Esophagus squamous epithelium (tissue), 5 donors: ENCODE measurements at regions not wholly inside any gene's neighbourhood (a gene's known extent, or its start where the extent isn't known, plus 50 kb on each side); places are given as distances from the start of the nearest gene placed in this dataset.

ENCODE experiments used
- DNase-seq: peaks from one replicate; lab custom pipeline; 2025; lab: John Stamatoyannopoulos, UW
- H3K27ac ChIP-seq, 4 donors: fragments of 200-600 bp; sonication (generic); one replicate each; pipeline ENCODE4 v1.5.1; 2016 to 2019; ENCODE audit warnings: mild to moderate bottlenecking in 1 of 4
- H3K27me3 ChIP-seq, 4 donors: fragments of 200-600 bp; sonication (generic); 1 replicate in 3 of 4; 2 replicates in 1 of 4; pipeline versions ENCODE4 v1.5.1 to v1.6.0; 2017 to 2021; ENCODE audit warnings: antibody characterized with exemption in 1 of 4
- H3K36me3 ChIP-seq, 3 donors: fragments of 200-600 bp; sonication (generic); one replicate each; pipeline ENCODE4 v1.5.1; 2016 to 2019
- H3K4me1 ChIP-seq, 3 donors: fragments of 200-600 bp; sonication (generic); one replicate each; pipeline ENCODE4 v1.5.1; 2017 to 2019
- H3K4me3 ChIP-seq, 4 donors: fragments of 200-600 bp; sonication (generic); 1 replicate in 3 of 4; 2 replicates in 1 of 4; pipeline ENCODE4 v1.5.1; 2016 to 2019; ENCODE audit warnings: mild to moderate bottlenecking in 2 of 4, moderate library complexity in 1 of 4
- H3K9me3 ChIP-seq, 3 donors: fragments of 200-600 bp; sonication (generic); one replicate each; pipeline ENCODE4 v1.5.1; 2016 to 2019
- POLR2A ChIP-seq, 4 donors: fragments of 450-650 bp; IDR thresholded peaks; one replicate each; pipeline ENCODE4 v1.6.1; 2017; ENCODE audit warnings: antibody characterized with exemption in 4 of 4, mild to moderate bottlenecking in 4 of 4, moderate library complexity in 3 of 4
- WGBS, 2 donors: methylation state at CpG; one replicate each; pipeline ENCODE4 v1.1.5; 2018; 5-methylcytosine and 5-hydroxymethylcytosine counted together
- intact Hi-C: fragments of 100-400 bp; cut with DNase I; formaldehyde crosslinking; loops from one replicate; pipeline ENCODE4 v1.15.0; 2022
- small RNA-seq, 4 donors: library from RNA; depleted of rRNA; stranded (forward); fragments of <200 nt; gene quantifications; one replicate each; pipeline ENCODE3, GENCODE V24; 2016
- TF ChIP-seq, protein P1 (sequence below), 6 experiments: fragments of 450-650 bp in 4 of 6; fragments of 200-600 bp in 2 of 6; sonication (generic) in 2 of 6; IDR thresholded peaks; one replicate each; pipeline ENCODE4 v1.5.1; 2016 to 2019; ENCODE audit warnings: antibody characterized with exemption in 6 of 6, mild to moderate bottlenecking in 4 of 6, moderate library complexity in 4 of 6
- donor health status: DM: yes; HTN: yes; CAD: no.

DNA sequence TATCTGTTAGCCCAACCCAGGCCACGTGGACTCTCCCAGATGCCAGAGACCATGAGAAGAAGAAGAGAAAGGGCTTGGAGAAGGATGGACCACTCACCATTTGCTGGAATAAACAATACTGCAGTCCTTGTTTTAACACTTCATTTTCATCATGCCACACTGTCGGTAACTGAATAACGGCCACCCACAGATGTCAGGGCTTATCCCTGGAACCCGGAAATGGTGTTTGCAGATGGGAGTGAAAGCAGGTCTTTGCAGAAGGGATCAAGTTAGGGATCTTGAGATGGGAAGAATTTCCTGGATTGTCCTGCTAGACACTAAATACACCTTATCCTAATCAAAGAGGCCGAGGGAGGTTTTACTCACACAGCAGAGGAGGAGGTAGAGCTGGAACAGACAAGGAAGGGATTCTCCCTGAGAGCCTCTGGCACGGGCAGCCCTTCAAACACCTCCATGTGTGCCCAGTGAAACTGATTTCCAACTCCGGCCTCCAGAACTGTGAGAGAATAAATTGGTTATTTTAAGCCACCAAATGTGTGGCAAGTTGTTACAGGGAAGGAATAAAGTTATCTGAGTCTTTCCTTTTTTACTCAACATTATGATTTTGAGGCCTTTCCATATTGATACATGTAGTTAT lies 56.3 kb upstream of the SFMBT2 start:
- Histone ChIP-seq H3K9me3 (no peaks in the 10 kb centered on the region), H3K4me3 (no peak overlapping the region), H3K4me1 (peaks cover 0 to 8% (median 0%) of the 10 kb centered on the region in 3 donors), H3K36me3 (no peaks in the 10 kb centered on the region), H3K27me3 (peaks cover 0 to 18% (median 0%) of the 10 kb centered on the region in 4 donors), H3K27ac (no peak overlapping the region)
- TF ChIP-seq POLR2A (IDR thresholded peaks at IDR 0.05), result no peak
- TF ChIP-seq, protein P1, sequence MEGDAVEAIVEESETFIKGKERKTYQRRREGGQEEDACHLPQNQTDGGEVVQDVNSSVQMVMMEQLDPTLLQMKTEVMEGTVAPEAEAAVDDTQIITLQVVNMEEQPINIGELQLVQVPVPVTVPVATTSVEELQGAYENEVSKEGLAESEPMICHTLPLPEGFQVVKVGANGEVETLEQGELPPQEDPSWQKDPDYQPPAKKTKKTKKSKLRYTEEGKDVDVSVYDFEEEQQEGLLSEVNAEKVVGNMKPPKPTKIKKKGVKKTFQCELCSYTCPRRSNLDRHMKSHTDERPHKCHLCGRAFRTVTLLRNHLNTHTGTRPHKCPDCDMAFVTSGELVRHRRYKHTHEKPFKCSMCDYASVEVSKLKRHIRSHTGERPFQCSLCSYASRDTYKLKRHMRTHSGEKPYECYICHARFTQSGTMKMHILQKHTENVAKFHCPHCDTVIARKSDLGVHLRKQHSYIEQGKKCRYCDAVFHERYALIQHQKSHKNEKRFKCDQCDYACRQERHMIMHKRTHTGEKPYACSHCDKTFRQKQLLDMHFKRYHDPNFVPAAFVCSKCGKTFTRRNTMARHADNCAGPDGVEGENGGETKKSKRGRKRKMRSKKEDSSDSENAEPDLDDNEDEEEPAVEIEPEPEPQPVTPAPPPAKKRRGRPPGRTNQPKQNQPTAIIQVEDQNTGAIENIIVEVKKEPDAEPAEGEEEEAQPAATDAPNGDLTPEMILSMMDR (IDR thresholded peaks at IDR 0.05), result no peak
- intact Hi-C loops, result no loop called here
- DNase-seq, result no peak
- whole genome bisulfite sequencing, 2 donors, result 60 to 65% methylated on average over 7 of the region's 7 CpGs

DNA sequence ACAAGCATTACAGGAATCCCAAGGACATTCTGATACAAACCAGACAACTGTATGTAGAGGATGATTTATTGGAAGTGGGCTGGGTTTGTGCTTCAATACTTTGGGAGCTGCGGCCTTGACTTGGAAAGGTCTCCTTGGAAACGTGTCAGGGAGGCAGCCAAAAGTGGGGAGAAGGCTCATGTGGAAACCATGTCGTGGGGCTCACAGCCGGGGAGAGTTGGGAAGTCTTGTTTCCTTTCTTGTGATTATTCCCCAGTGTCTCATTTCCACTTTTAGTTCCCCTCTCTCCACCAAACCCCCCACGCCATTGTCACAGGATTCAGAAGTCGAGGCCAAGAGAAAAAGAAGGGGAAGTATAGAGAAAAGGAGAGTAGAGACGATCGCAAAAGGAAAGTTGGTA lies 53.9 kb upstream of the SFMBT2 start:
- H3K9me3 ChIP-seq, result no peaks in the 10 kb centered on the region
- no peak overlapping the region for H3K27ac ChIP-seq
- peaks cover 0 to 3% (median 0%) of the 10 kb centered on the region in 4 donors for H3K27me3 ChIP-seq
- no peaks in the 10 kb centered on the region for H3K4me1 ChIP-seq
- DNase-seq, result no peak
- TF ChIP-seq, protein P1 (IDR thresholded peaks at IDR 0.05), result no peak
- no peak for TF ChIP-seq POLR2A (IDR thresholded peaks at IDR 0.05)
- no peaks in the 10 kb centered on the region for H3K36me3 ChIP-seq
- WGBS, 2 donors, result 79 to 86% methylated on average over 8 of the region's 8 CpGs
- intact Hi-C loops, result no loop called here
- H3K4me3 ChIP-seq, result no peak overlapping the region

Small RNA genes in the stretch of these regions (small RNA-seq; reads per million reads assigned to genes)
- 0 reads per million in 4 donors for gene RNU6-535P
